H9 (cell line): ENCODE measurements at regions not wholly inside any gene's neighbourhood (a gene's known extent, or its start where the extent isn't known, plus 50 kb on each side); places are given as distances from the start of the nearest gene placed in this dataset.

Experiments used
- DNase-seq: peaks from one replicate; pipeline ENCODE4 v3.0.0-alpha.2; 2017
- H2AFZ ChIP-seq: one replicate; pipeline ENCODE4 v1.6.1; 2013; ENCODE audit warnings: mild to moderate bottlenecking, low read length, control low read depth, moderate library complexity
- H2AK5ac ChIP-seq: 2 replicates; pipeline ENCODE4 v1.6.1; 2013; ENCODE audit warnings: low read length, control low read depth, mixed read lengths; ENCODE audit not compliant: insufficient read length
- H2BK120ac ChIP-seq: one replicate; pipeline ENCODE4 v1.6.1; 2013; ENCODE audit warnings: low read depth, mild to moderate bottlenecking, low read length, control low read depth, inconsistent platforms; ENCODE audit not compliant: poor library complexity, severe bottlenecking
- H2BK12ac ChIP-seq: 2 replicates; pipeline ENCODE4 v1.6.1; 2013; ENCODE audit warnings: low read length, control low read depth, mixed read lengths, low read depth; ENCODE audit not compliant: insufficient read length
- H2BK15ac ChIP-seq: 2 replicates; pipeline ENCODE4 v1.6.1; 2013; ENCODE audit warnings: low read depth, low read length, control low read depth
- H2BK20ac ChIP-seq: one replicate; pipeline ENCODE4 v1.6.1; 2013; ENCODE audit warnings: low read depth, mild to moderate bottlenecking, low read length, control low read depth, inconsistent platforms; ENCODE audit not compliant: poor library complexity, severe bottlenecking
- H2BK5ac ChIP-seq: 2 replicates; pipeline ENCODE4 v1.6.1; 2013; ENCODE audit warnings: low read length, control low read depth, mixed read lengths; ENCODE audit not compliant: insufficient read length
- H3K14ac ChIP-seq: 2 replicates; pipeline ENCODE4 v1.6.1; 2013; ENCODE audit warnings: low read length, control low read depth; ENCODE audit not compliant: insufficient read depth
- H3K18ac ChIP-seq: 2 replicates; pipeline ENCODE4 v1.6.1; 2013; ENCODE audit warnings: low read depth, mild to moderate bottlenecking, mixed read lengths, low read length, control low read depth; ENCODE audit not compliant: insufficient read length
- H3K23ac ChIP-seq: 2 replicates; pipeline ENCODE4 v1.6.1; 2013; ENCODE audit warnings: low read length, control low read depth, mixed read lengths, low read depth; ENCODE audit not compliant: insufficient read length
- H3K23me2 ChIP-seq: 2 replicates; pipeline ENCODE4 v1.6.1; 2013; ENCODE audit warnings: low read depth, mild to moderate bottlenecking, mixed read lengths, low read length, control low read depth; ENCODE audit not compliant: insufficient read length, poor library complexity, severe bottlenecking
- H3K27ac ChIP-seq: 2 replicates; pipeline ENCODE4 v1.5.1; 2013; ENCODE audit warnings: low read length, control low read depth, mixed read lengths, low read depth; ENCODE audit not compliant: insufficient read length
- H3K27me3 ChIP-seq: 2 replicates; pipeline ENCODE4 v1.6.1; 2013; ENCODE audit warnings: low read length, control low read depth, inconsistent platforms; ENCODE audit not compliant: insufficient read depth
- H3K4ac ChIP-seq: 2 replicates; pipeline ENCODE4 v1.6.1; 2013; ENCODE audit warnings: low read depth, mild to moderate bottlenecking, control low read depth, inconsistent platforms, low read length, moderate library complexity
- H3K4me1 ChIP-seq: 2 replicates; pipeline ENCODE4 v1.6.1; 2013; ENCODE audit warnings: low read length, control low read depth, inconsistent platforms; ENCODE audit not compliant: insufficient read depth
- H3K4me2 ChIP-seq: 2 replicates; pipeline ENCODE4 v1.6.1; 2013; ENCODE audit warnings: low read length, control low read depth, mixed read lengths; ENCODE audit not compliant: insufficient read length, insufficient read depth
- H3K56ac ChIP-seq: 2 replicates; pipeline ENCODE4 v1.6.1; 2013; ENCODE audit warnings: low read depth, mild to moderate bottlenecking, mixed read lengths, low read length, control low read depth; ENCODE audit not compliant: insufficient read length
- H3K79me1 ChIP-seq: 2 replicates; pipeline ENCODE4 v1.6.1; 2013; ENCODE audit warnings: low read depth, mild to moderate bottlenecking, moderate library complexity, low read length, control low read depth, inconsistent platforms; ENCODE audit not compliant: insufficient read depth, poor library complexity, severe bottlenecking
- H3K79me2 ChIP-seq: 2 replicates; pipeline ENCODE4 v1.6.1; 2013; ENCODE audit warnings: low read length, control low read depth, inconsistent platforms; ENCODE audit not compliant: insufficient read depth
- H3K9ac ChIP-seq: 2 replicates; pipeline ENCODE4 v1.6.1; 2013; ENCODE audit warnings: low read length, control low read depth, mixed read lengths; ENCODE audit not compliant: insufficient read length; ENCODE audit errors: extremely low read depth
- H3K9me3 ChIP-seq: one replicate; pipeline ENCODE4 v1.6.1; 2013; ENCODE audit warnings: low read depth, low read length, inconsistent platforms; ENCODE audit not compliant: control insufficient read depth
- H3T11ph ChIP-seq: one replicate; pipeline ENCODE4 v1.6.1; 2013; ENCODE audit warnings: mild to moderate bottlenecking, low read length, control low read depth, inconsistent platforms
- H4K20me1 ChIP-seq: one replicate; pipeline ENCODE4 v1.6.1; 2013; ENCODE audit not compliant: control insufficient read depth, insufficient read length, insufficient read depth
- H4K5ac ChIP-seq: 2 replicates; pipeline ENCODE4 v1.6.1; 2013; ENCODE audit warnings: low read depth, mild to moderate bottlenecking, mixed read lengths, low read length, control low read depth; ENCODE audit not compliant: insufficient read length
- H4K8ac ChIP-seq: replicated peaks from 2 replicates; pipeline ENCODE4 v1.6.1; 2013; ENCODE audit warnings: low read length, control low read depth, mixed read lengths, low read depth; ENCODE audit not compliant: insufficient read length
- H4K91ac ChIP-seq: 2 replicates; pipeline ENCODE4 v1.6.1; 2013; ENCODE audit warnings: low read depth, mild to moderate bottlenecking, moderate library complexity, mixed read lengths, low read length, control low read depth; ENCODE audit not compliant: insufficient read length
- H3K27ac Mint-ChIP-seq, 3 experiments: 2 replicates in 2 of 3; 3 replicates in 1 of 3; pipeline ENCODE4 v1.8.0; 2020 to 2021; ENCODE audit warnings: mixed read lengths in 3 of 3, mild to moderate bottlenecking in 1 of 3, moderate library complexity in 1 of 3
- H3K27me3 Mint-ChIP-seq: 2 replicates; pipeline ENCODE4 v1.8.0; 2021; ENCODE audit warnings: low read depth, mild to moderate bottlenecking, moderate library complexity, mixed read lengths
- H3K36me3 Mint-ChIP-seq, 3 experiments: 2 replicates in 2 of 3; 3 replicates in 1 of 3; pipeline ENCODE4 v1.8.0; 2020 to 2021; ENCODE audit warnings: low read depth in 3 of 3, mixed read lengths in 3 of 3; ENCODE audit not compliant: insufficient read depth in 1 of 3
- H3K4me1 Mint-ChIP-seq, 2 experiments: 2 replicates each; pipeline ENCODE4 v1.8.0; 2020; ENCODE audit warnings: mixed read lengths in 2 of 2
- H3K4me3 Mint-ChIP-seq, 2 experiments: 2 replicates in 1 of 2; 3 replicates in 1 of 2; pipeline ENCODE4 v1.8.0; 2020 to 2021; ENCODE audit warnings: mild to moderate bottlenecking in 2 of 2, mixed read lengths in 2 of 2, moderate library complexity in 1 of 2
- H3K9me3 Mint-ChIP-seq, 2 experiments: 2 replicates in 1 of 2; 3 replicates in 1 of 2; pipeline ENCODE4 v1.8.0; 2020; ENCODE audit warnings: mild to moderate bottlenecking in 2 of 2, mixed read lengths in 2 of 2, moderate library complexity in 1 of 2
- CTCF ChIP-seq: fragments of 200-600 bp; sonication (generic); conservative IDR thresholded peaks from 3 replicates; pipeline ENCODE4 v1.8.0; 2021; ENCODE audit warnings: antibody characterized with exemption, mild to moderate bottlenecking

- Histone ChIP-seq H2BK12ac (no peak overlapping the region), H3K4me1 (peaks cover 2% of the 10 kb centered on the region; the same call in 1 of the 2 replicates), H3K79me1 (no peaks in the 10 kb centered on the region), H3K4ac (no peak overlapping the region), H3K14ac (no peak overlapping the region), H3K23me2 (no peaks in the 10 kb centered on the region), H2AK5ac (no peak overlapping the region), H3K9ac (no peak overlapping the region), H2BK120ac (no peak overlapping the region), H3K27me3 (no peaks in the 10 kb centered on the region), H3K56ac (no peak overlapping the region), H2BK20ac (no peak overlapping the region), H2AFZ (no peak overlapping the region), H3K23ac (no peak overlapping the region), H2BK5ac (no peak overlapping the region), H4K20me1 (no peaks in the 10 kb centered on the region), H3K9me3 (no peaks in the 10 kb centered on the region), H4K91ac (no peak overlapping the region), H2BK15ac (no peak overlapping the region), H3K79me2 (no peaks in the 10 kb centered on the region), H4K5ac (no peak overlapping the region), H3K27ac (no peak overlapping the region), H4K8ac (no peak overlapping the region), H3T11ph (no peak overlapping the region), H3K4me2 (no peak overlapping the region), H3K18ac (no peak overlapping the region)
- Mint-ChIP-seq H3K9me3 (no peaks in the 10 kb centered on the region), H3K36me3 (no peaks in the 10 kb centered on the region), H3K27me3 (peaks cover 7% of the 10 kb centered on the region), H3K4me1 (peaks cover 7 to 8% of the 10 kb centered on the region in 2 experiments), H3K4me3 (no peak overlapping the region), H3K27ac (no peak overlapping the region)
- no peak for DNase-seq
- TF ChIP-seq CTCF: no peak
These were observed 106.3 kb upstream of the CACHD1 start for GRCh38 chr1:64363616-64364015.
